ENCODE measurements at regions not wholly inside any gene's neighbourhood (a gene's known extent, or its start where the extent isn't known, plus 50 kb on each side); places are given as distances from the start of the nearest gene placed in this dataset.

DNA sequence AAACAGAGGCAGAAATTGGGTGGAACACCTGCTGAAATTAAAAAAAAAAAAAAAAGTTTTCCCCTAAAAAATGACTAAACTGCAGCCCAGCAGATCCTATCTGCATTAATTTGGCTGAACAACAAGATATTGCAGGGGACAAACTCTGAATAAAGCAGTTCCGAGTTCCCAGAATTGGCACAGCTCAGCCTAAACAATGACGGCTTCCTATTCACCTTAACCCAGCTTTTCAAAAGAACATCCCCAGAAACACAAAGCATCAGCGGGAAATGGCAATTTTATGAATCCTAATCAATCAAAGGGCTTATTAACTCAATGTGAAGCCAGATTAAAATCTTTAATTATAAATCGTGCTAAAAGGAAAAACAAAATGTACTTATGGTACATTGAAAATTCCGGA is 497.8 kb upstream of the ZFHX3 start:
- TF ChIP-seq, protein P1, sequence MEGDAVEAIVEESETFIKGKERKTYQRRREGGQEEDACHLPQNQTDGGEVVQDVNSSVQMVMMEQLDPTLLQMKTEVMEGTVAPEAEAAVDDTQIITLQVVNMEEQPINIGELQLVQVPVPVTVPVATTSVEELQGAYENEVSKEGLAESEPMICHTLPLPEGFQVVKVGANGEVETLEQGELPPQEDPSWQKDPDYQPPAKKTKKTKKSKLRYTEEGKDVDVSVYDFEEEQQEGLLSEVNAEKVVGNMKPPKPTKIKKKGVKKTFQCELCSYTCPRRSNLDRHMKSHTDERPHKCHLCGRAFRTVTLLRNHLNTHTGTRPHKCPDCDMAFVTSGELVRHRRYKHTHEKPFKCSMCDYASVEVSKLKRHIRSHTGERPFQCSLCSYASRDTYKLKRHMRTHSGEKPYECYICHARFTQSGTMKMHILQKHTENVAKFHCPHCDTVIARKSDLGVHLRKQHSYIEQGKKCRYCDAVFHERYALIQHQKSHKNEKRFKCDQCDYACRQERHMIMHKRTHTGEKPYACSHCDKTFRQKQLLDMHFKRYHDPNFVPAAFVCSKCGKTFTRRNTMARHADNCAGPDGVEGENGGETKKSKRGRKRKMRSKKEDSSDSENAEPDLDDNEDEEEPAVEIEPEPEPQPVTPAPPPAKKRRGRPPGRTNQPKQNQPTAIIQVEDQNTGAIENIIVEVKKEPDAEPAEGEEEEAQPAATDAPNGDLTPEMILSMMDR (IDR thresholded peaks at IDR 0.05), result no peak
- TF ChIP-seq POLR2A (IDR thresholded peaks at IDR 0.05), result no peak
